ENCODE measurements at regions not wholly inside any gene's neighbourhood (a gene's known extent, or its start where the extent isn't known, plus 50 kb on each side); places are given as distances from the start of the nearest gene placed in this dataset.

DNA sequence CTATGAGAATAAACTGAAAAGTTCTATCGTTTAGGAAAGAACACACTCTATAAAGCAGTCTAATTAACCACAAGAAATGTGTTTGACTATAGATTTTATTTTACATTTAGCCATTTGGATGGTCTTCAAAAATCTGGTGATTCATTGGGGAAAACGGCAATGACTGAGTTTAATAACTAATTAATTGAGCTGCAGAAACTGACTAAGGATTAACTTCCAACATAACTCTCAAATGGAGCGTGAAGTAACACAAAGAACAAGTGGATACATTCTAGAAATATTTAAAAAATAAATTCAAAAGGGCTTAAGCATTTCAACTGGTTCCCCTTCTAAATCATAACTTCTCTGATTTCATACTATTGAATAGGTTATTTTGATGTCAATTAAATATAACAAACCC, 1582.4 kb downstream of the PCDH18 start:
- no peak for DNase-seq (ENCODE audit: low read depth, low spot score)

DNA sequence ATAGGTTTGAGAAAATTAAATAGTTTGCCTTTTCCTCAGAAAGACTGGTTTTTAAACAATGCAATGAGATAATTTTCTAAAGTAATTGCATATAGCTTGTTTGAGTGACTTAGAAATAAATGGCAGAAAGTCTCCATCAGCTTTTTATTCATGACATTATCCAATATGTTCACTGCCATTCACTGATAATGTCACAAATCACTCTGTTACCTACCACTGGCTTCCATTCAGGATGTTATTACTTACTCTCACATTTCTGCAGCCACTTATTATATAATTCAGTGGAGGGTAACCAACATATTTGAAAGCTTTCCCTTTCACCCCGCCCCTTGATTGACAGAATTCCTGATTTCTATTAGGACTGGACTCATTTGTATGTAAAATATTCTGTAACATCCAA, 1583.5 kb downstream of the PCDH18 start:
- no peak for DNase-seq (ENCODE audit: low read depth, low spot score)

DNA sequence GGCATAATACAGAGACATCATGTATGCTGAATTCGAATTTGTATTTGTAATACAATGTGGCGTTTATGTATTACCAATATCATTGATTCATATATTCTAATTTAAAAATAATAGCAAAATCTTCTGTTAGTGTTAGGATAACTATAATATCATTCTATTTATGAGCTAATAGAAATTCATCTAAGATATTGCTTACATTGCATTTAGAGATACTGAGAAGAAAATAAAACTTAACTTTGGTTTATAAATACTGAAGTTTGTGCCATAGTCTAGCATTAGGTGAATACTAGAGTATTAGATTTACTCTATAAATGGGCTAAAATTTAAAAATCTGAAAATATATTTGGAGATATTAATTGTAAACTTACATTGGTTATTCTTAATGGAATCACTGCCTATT, 1590.6 kb downstream of the PCDH18 start:
- DNase-seq (ENCODE audit: low read depth, low spot score), result no peak

DNA sequence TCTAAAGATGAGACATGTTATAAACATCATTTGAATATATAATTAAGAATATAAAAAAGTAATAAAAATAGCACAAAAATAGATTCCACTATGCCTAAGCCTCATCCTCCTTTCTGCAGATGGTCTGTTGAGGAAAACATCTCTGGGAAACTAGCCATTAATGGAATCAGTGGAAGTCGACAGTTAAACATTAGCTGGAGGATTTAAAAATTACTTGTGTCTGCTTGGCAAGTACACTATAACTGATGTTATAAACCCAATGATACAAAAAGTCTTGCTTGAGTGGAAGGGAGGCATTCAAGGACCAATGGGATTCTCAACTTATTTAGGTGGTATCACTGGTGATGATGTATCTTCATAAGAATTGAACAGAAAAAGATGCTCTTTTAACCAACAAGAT, 1598.3 kb downstream of the PCDH18 start:
- no peak for DNase-seq (ENCODE audit: low read depth, low spot score)

DNA sequence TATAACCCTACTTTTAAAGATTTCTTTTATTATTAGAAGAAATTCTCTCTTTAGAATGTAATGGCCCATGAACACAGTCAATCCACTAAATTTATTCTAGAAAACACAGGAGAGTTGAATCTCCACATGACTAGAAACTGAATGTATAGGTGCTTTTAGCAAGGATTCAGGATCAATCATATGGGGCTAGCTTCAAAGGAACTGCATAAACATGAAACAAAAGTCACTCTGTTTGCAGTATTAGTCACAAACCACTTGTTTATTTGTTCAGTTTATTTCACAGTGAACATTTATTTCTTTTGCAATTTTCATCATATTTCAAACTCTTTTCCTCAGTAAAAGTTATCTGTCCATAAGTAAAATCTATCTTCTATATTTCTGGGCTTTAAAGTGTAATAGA, 1604.6 kb downstream of the PCDH18 start:
- DNase-seq (ENCODE audit: low read depth, low spot score), result no peak

DNA sequence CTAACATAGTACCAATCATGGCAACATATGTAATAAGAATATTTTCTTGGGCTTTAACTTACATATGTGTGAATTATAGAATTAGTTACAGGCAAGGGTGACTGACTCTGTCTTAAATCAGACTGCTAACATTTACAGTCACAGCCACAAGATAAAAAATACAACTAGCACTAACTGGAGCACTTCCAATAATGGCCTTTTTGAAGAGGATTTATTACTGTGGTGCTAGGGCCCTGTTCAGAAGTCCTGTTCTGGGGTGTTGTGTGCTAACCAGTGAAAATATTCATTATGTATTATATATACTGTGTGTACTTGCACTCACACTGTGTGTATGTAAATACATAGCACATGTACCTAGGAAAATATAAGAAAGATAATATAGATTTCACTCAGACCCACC, 1611.2 kb downstream of the PCDH18 start:
- DNase-seq (ENCODE audit: low read depth, low spot score), result no peak

DNA sequence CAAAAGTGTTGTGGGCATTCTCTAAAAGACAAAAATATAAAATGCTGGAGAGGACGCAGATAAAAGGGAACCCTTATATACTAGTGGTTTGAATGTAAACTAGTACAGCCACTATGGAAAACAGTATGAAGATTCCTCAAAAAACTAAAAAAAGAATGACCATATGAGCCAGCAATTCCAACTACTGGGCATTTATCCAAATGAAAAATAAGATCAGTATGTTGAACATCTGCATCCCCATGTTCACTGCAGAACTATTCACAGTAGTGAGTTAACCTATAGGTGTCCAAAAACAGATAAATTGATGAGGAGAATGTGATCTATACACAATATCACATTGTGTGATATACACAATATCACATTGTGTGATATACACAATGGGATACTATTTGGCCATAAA, 1615.3 kb downstream of the PCDH18 start:
- DNase-seq (ENCODE audit: low read depth, low spot score), result no peak

DNA sequence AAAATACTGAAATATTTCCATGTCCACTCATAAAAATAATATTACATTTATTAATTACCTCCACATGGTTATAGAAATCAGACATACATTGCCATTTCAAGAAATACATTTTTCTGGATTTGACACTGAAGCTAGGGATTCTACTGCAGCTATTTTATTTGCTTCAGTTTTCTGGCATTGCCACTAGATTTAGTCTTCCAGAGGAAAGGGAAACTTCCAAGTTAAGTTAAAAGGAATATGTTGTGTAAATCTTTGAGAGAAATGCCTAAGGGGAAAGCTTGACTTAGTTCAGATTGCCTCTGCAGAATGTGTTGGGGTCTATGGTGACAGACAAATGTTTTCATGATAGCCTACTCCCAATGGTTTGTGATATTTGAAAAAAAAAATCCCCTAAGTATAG, 1631.3 kb downstream of the PCDH18 start:
- no peak for DNase-seq (ENCODE audit: low read depth, low spot score)

DNA sequence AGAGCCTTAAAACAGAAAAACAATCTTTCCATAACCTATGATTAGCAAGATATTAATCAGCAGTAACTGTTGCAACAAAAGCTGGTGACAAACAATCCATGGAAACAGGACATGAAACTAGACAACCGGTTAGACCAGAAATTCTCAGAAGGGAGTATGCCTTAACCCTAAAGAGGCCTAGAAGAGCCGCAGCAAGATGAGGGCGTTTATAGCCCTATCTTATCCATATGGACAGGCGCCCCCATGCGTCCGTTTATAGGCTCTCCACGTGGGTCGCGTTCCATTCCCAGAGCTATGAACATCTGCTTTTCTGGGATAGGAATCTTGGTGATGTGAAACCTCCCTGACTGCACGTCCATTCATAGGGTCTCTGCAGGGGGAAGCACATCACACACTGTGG, 1662.7 kb upstream of the PABPC4L start:
- DNase-seq (ENCODE audit: low read depth, low spot score), result peak; percentile 30

DNA sequence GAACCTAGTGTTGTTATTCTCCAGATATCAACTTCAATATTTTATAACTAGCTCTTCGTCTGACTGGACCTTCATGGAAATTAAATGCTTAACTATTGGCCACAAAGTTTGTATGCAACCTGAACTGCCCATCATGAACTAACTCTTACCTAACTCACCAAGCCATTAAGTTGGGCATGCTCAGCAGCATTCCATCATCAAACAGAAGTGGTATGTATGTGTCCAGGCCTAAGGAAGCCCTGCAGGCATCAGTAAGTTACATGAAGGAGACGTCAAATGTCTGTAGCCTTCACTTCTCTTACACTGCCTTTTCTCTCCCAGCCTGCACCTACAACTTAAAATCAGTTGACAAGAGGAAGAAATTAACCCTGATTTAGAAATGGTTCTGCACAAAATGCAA, 1639.2 kb upstream of the PABPC4L start:
- peak; percentile 2 for DNase-seq (ENCODE audit: low read depth, low spot score)

DNA sequence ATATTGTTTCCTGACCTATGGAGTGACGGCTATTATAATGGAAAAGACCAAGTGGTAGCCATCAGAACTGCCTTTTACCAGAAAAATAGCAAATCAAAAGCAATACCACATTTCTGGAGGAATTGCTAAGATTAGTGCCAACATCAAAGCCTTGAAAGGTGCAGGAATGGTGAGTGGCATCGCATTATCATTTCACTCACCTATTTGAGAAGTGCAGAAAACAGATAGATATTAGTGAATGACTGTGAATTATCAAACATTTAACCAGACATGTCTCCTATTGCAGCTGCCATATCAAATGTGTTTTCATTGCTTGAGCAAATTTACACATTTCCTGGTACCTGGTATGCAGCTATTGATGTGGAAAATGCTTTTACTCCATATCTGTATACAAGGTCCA, 1638.1 kb upstream of the PABPC4L start:
- DNase-seq (ENCODE audit: low read depth, low spot score), result no peak

DNA sequence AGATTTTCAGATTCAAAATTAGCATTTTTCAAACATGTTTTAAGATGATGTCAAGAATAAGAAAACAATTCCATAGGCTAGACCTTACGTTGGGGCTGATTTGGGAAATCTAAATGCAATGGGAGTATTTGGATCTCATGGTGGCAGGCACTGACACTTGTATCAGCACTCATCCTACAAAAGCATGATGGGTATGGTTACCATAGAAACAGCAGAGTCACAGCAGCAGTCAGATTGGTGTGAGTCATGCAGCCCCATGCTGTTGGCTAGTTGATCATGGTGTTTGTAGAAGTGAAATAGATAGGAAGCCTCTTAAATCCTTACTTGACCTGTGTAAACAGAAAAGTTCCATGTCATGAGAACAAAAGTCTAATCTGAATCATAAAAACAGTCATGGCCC, 1637.3 kb upstream of the PABPC4L start:
- DNase-seq (ENCODE audit: low read depth, low spot score), result peak; percentile 5

DNA sequence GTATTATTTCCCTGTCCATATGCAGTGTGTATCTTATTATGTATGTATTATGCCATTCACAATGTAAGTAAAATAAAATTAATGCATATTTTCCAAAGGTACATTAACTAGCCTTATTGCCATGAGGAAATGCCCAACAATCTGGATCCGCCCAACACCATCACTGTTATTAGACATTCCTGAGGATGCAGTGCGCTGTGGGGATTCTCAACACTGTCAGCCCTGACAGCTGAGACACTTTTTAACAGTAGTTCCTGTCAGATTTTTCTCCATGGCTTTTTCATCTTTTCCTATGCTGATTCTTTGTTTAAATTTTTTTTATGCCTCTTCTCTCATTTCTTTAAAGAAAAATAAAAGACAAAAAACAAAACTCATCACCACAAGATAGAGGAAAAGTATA, 1632.9 kb upstream of the PABPC4L start:
- DNase-seq (ENCODE audit: low read depth, low spot score), result no peak

DNA sequence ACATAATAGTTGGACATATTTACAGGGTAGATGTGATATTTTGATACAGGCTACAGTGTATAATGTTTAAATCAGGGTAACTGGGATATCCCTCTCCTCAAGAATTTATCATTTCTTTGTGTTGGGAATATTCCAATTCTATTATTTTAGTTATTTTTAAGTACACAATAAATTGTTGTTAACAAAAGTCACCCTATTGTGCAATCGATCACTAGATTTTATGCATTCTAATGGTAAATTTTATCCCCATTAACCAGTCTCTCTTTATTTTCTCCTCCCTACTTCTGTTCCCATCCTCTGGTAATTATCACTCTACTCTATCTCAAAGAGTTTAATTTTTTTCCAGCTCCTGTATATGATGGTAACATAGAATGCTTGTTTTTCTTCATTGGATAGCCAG, 1631.9 kb upstream of the PABPC4L start:
- DNase-seq (ENCODE audit: low read depth, low spot score), result no peak

DNA sequence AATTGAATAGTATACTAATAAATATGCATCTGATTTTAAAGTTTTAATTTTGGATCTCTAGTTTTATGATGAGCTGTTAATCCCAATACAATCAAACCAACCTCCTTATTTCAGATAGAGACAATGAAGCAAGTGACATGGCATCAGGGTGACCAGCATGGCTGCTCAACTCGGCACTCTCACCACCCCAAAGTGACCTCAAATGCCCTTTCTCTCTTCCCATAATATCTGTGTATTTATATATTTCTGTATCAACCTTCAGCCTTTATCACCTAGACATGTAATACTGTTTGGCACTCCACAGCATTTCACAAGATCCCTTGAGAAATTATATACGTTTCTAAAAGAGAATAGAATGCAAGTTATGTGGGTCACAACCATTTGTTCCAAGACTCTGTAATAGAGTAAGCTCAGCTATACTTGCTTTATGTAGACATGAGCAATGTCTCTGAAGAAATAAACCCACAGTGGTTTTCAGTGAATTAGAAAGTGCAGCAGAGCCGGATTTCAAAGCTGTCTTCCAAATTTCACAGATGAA, 1623.2 kb upstream of the PABPC4L start:
- DNase-seq (ENCODE audit: low read depth, low spot score), result no peak

DNA sequence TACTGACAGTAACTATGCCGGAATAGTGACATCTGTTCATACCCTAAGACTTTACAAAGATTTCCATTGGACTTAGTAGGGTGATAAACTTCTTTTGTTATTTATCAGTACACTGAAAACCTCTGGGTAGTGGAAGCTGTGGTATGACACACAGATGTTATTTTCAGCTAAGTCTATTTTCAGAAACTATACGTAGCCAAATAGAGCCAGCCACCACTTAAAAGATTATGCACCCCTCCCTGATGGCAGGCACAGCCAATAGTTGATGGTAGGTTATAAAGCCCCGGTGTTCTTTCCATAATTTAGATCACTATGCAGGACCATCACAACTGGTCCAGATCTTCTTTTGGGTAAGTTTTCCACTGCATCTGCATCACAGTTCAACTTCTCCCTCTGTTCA, 1603.2 kb upstream of the PABPC4L start:
- no peak for DNase-seq (ENCODE audit: low read depth, low spot score)

DNA sequence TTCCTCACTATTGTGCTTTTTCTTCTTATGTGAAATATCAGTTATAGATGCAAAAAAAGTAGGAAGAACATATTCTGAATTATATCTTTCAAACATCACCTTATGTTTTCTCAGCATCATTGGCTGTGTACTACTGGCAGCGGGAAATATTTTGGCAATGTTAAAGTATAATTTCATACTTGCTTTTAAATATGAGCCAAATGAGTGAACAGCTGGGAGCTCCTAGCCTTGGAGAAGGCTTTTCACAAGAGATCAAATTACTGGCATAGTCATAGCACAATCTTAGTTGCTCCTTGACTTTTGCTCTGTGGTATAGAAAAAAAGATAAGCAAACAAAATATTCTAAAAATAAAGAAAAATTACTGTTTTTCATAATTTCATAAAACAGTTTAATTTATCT, 1575.8 kb upstream of the PABPC4L start:
- no peak for DNase-seq (ENCODE audit: low read depth, low spot score)

DNA sequence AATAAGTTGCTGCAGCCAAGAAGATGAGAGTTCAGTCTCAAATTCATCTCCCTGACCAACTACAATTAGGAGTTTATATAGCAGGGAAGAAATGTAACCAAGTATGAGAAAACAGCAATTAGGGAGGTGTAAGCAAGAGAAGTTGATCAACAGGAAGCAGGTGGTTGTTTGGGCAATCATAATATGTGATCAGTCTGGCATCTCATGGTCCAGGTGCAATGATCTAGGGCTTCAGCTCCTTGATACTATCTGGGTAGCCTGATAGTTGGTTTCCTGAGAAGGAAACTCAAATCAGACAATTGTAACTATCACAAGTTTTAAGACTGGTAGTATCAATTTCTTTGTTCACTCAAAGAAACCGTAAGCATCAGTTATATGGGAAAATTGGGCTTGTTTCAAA, 1574.3 kb upstream of the PABPC4L start:
- DNase-seq (ENCODE audit: low read depth, low spot score), result no peak

DNA sequence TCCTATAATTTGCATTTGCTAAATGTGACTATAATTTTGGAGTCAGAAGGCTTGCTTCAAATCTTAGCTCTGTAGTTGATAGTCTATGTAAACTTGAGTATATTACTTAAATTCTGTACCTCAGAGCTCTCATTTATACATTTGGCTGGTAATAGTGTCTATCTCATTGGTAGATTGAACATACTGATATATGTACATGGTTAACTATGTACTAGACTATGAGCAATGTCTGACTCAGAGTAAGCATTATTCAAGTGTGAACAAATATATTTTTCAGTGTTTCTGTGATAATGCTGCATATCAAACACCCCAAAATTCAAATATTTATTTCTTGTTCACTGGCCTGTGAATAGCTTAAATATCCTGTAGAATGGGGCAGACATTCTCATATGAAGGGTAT, 1568.9 kb upstream of the PABPC4L start:
- DNase-seq (ENCODE audit: low read depth, low spot score), result no peak

DNA sequence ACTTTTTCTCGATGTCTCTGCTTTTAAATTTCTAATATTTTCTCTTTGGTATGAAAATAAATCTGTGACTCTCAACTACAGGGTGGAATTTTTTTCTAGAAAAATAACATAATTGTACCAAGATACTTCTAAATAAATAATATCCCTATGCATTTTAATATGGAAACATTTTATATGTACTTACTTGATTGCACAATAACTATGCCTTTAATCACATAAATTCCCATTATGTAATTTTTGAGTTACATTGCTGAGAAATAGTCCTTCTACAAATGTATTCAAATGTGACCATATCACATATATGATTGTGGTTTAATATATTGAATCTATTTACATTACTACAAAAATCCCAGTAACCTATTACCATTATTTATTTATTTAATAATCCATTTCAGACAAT, 1543.3 kb upstream of the PABPC4L start:
- no peak for DNase-seq (ENCODE audit: low read depth, low spot score)

DNA sequence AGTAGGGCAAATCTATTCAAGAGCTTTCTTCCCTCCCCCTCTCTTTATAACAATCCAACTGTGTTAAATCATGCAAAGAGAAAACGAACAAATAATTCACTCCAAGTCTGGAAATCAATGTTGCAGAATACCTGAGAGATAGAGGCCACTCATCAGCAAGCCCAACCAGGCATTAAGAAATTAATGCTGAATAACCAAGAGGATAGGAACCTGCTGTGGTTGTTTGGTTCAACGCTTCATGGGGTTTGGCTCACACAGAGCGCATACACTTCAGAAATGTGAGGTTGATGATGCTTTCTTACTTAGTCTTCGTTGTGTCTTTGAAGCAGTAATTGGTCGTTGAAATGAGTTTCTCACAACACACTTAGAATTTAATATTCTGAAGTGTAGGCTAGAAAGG, 1540.0 kb upstream of the PABPC4L start:
- DNase-seq (ENCODE audit: low read depth, low spot score), result no peak

DNA sequence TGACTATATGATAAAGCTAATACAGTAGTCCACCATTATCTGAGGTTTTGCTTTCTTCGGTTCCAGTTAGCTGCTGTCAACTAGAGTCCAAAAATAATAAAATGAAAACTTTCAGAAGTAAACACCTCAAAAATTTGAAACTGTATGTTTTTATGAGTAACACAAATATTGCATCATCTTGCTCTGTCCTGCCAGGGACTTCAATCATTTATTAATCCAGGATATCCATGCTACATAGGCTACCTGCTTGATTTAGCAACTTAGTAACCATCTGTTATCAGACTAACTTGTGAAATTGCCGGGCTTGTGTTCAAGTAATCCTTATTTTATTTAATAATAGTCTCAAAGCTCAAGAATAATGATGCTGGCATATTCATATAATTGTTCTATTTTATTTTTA, 1537.8 kb upstream of the PABPC4L start:
- DNase-seq (ENCODE audit: low read depth, low spot score), result no peak

DNA sequence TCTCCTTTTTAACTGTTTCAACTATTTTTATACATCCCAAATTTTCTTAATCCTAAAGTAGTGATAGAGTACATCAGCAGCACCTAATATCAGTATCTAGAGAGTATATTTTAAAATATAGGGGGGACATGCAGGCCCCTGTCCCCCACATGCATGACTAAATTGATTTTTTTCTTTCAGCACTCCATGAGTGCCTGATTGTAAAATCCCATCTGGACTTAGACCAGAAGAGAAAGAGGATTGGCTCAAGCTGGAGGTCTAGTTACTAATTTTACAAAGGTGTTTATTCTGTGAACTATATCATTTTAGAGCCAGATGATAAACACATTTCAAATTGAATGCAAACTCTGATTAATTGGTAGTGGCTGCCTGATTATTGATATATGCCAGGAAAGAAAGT, 1533.9 kb upstream of the PABPC4L start:
- no peak for DNase-seq (ENCODE audit: low read depth, low spot score)

DNA sequence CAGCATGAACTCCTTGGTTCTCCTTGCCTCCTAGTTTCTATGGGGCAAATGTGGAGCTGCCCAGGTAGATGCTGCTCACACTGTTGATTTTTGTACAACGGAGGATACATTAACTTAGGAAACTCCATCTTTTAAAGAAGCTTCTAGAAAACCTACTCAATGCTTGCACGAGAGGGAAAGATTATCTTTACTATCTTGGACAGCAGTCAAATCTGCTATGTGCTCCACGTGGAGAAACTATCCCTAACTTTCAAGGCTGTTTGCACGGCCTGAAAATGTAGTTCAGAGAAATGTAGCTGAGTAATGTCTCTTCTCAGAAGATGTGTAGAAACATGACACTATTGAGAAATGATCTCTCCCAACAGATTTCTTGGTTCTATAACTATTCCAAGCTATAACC, 1530.9 kb upstream of the PABPC4L start:
- no peak for DNase-seq (ENCODE audit: low read depth, low spot score)

DNA sequence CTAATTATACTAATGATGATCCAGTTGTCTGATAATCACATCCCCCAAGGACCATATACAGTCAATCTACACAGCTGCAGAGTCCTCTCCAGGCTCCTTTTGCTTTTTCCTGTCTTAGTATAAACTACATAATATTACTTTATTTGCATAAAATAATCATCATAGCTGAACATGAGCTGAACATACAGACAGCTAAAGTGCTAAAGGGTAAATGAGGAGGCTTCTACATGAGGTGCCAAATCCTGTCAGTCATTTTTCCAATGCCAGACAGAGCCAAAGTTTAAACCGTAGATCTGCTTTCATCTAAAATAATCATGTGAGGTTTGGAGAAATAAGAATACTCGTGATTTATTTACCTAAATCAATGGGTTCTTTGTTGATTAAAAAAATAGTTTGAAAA, 1530.1 kb upstream of the PABPC4L start:
- DNase-seq (ENCODE audit: low read depth, low spot score), result no peak

All from ELF-1 (cell line).